MV-4-11 (cell line): ENCODE measurements at regions not wholly inside any gene's neighbourhood (a gene's known extent, or its start where the extent isn't known, plus 50 kb on each side); places are given as distances from the start of the nearest gene placed in this dataset.
"Not testable (repeated sequence)": the region's sequence is repeated elsewhere in the genome, so short reads cannot be mapped to it uniquely, and the experiment has no call there.

Source experiments
- DNase-seq: peaks from one replicate; lab custom pipeline; 2025; lab: John Stamatoyannopoulos, UW

- DNase-seq: peak; percentile 27
Measured at GRCh38 chr2:173734797-173735196, 230.4 kb downstream of the SP3 start.

GRCh38 chr2:173737954-173738575 lies 227.1 kb downstream of the SP3 start:
- DNase-seq: not testable (repeated sequence)

- DNase-seq: no peak
Measured at GRCh38 chr2:173739006-173739405, 226.2 kb downstream of the SP3 start.

- DNase-seq: no peak
Measured at GRCh38 chr2:173740639-173741038, 224.5 kb downstream of the SP3 start.

GRCh38 chr2:173741759-173742158 lies 223.4 kb downstream of the SP3 start:
- no peak for DNase-seq

- DNase-seq: no peak
Measured at GRCh38 chr2:173747035-173747434, 218.1 kb downstream of the SP3 start.

GRCh38 chr2:173749315-173749714 lies 215.9 kb downstream of the SP3 start:
- no peak for DNase-seq

- no peak for DNase-seq
Measured at GRCh38 chr2:173750353-173750801, 214.8 kb downstream of the SP3 start.

- no peak for DNase-seq
Measured at GRCh38 chr2:173750831-173751230, 214.3 kb downstream of the SP3 start.

- DNase-seq: no peak
Measured at GRCh38 chr2:173751245-173751975, 213.8 kb downstream of the SP3 start.

GRCh38 chr2:173752152-173752551 lies 213.0 kb downstream of the SP3 start:
- DNase-seq: no peak

GRCh38 chr2:173753441-173753840 lies 211.7 kb downstream of the SP3 start:
- DNase-seq: no peak

- no peak for DNase-seq
Measured at GRCh38 chr2:173754165-173754564, 211.0 kb downstream of the SP3 start.

- no peak for DNase-seq
Measured at GRCh38 chr2:173754837-173755236, 210.3 kb downstream of the SP3 start.

- no peak for DNase-seq
Measured at GRCh38 chr2:173755798-173756197, 209.4 kb downstream of the SP3 start.

- DNase-seq: no peak
Measured at GRCh38 chr2:173759959-173760358, 205.2 kb downstream of the SP3 start.

- no peak for DNase-seq
Measured at GRCh38 chr2:173760553-173760952, 204.6 kb downstream of the SP3 start.

GRCh38 chr2:173761603-173762119 lies 203.5 kb downstream of the SP3 start:
- no peak for DNase-seq

- no peak for DNase-seq
Measured at GRCh38 chr2:173762221-173762620, 203.0 kb downstream of the SP3 start.

GRCh38 chr2:173762864-173763263 lies 202.3 kb downstream of the SP3 start:
- no peak for DNase-seq

GRCh38 chr2:173763641-173764040 lies 201.5 kb downstream of the SP3 start:
- no peak for DNase-seq

GRCh38 chr2:173764094-173764493 lies 201.1 kb downstream of the SP3 start:
- DNase-seq: no peak

GRCh38 chr2:173766537-173767289 lies 198.5 kb downstream of the SP3 start:
- DNase-seq: peak; percentile 58
